Cardiac fibroblast (primary cell): ENCODE measurements at regions not wholly inside any gene's neighbourhood (a gene's known extent, or its start where the extent isn't known, plus 50 kb on each side); places are given as distances from the start of the nearest gene placed in this dataset.

Experiments used
- DNase-seq, 2 donors: peaks; one replicate each; pipeline versions ENCODE4 v3.0.0 to v3.0.0-alpha.2; 2010; ENCODE audit warnings: low read depth in 2 of 2
- H3K4me3 ChIP-seq, 2 donors: replicated peaks in 1 of 2; 1 replicate in 1 of 2; 2 replicates in 1 of 2; pipeline ENCODE4 v1.5.1; 2011; ENCODE audit warnings: low read depth in 2 of 2, low read length in 2 of 2, mild to moderate bottlenecking in 2 of 2, moderate library complexity in 1 of 2
- TF ChIP-seq, protein P1 (sequence below): IDR thresholded peaks from one replicate; pipeline ENCODE4 v1.5.1; 2011; ENCODE audit warnings: low read depth, mild to moderate bottlenecking, low read length, inconsistent platforms

DNA sequence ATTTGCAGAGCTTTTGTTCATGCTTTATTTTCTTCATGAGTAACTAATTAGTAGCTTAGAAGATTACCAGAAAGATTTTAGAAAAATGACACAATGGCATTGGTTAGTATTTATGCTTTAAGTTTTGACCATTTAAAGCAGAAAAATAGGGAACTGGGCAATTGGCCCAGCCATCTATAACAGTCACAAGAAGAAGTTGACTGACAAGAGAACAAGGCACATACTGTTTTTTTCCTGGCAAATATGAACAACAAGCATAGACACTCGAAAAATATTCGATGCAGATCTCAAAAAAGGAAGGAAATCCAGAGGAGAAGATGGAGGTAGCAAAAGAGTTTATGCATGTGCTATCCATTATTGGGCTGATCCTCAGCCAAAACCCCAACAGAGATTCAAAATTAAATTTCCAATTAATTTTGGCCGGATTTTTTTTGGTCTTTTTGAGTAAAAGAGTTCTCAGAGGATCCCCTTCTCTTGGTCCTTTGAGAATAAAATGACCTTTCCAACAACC, 200.8 kb upstream of the SLC35G4 start:
- TF ChIP-seq, protein P1, sequence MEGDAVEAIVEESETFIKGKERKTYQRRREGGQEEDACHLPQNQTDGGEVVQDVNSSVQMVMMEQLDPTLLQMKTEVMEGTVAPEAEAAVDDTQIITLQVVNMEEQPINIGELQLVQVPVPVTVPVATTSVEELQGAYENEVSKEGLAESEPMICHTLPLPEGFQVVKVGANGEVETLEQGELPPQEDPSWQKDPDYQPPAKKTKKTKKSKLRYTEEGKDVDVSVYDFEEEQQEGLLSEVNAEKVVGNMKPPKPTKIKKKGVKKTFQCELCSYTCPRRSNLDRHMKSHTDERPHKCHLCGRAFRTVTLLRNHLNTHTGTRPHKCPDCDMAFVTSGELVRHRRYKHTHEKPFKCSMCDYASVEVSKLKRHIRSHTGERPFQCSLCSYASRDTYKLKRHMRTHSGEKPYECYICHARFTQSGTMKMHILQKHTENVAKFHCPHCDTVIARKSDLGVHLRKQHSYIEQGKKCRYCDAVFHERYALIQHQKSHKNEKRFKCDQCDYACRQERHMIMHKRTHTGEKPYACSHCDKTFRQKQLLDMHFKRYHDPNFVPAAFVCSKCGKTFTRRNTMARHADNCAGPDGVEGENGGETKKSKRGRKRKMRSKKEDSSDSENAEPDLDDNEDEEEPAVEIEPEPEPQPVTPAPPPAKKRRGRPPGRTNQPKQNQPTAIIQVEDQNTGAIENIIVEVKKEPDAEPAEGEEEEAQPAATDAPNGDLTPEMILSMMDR = no peak
- H3K4me3 ChIP-seq = no peak overlapping the region

DNA sequence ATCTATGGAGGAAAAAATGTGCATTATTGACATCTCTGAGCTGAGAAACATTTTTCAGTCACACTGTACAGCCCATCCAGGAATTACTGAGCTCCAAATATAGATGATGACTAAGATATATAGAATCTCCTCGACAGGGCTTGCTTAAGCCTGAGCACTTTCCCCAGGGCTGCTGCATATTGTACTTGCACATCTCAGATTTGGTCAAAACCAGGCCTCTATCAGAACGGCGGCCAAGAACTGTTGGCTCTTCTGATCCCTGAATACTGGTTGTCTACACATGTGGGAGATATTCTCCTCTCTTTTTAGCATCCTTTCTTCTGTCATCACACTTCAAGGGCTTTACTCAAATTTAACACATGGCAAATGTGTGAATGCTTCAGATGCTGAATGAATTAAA, 201.5 kb upstream of the SLC35G4 start:
- peak; percentile 17 to 50 for DNase-seq
- H3K4me3 ChIP-seq = no peak overlapping the region
- TF ChIP-seq, protein P1 = no peak

More for the DNA sequence above, 200.8 kb upstream of the SLC35G4 start:
- DNase-seq = no peak

DNA sequence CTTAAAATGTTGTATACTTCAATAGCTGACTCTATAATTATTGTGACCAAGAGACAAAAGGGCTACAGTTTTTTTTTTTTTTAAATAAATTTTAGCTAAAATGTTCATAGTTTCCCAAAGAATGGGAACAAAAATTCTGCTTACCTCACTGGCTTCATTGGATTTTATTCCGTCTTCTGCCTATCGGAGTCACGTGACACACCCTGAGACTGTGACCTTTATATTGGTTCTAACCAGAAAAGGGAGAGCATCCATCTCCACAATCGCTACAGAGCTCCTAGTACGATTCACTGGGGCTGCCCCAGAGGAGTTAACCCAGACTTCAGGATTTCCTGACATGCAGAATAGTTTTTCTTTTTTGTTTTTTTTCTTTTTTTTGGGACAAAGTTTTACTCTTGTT, 203.6 kb upstream of the SLC35G4 start:
- no peak overlapping the region for H3K4me3 ChIP-seq

DNA sequence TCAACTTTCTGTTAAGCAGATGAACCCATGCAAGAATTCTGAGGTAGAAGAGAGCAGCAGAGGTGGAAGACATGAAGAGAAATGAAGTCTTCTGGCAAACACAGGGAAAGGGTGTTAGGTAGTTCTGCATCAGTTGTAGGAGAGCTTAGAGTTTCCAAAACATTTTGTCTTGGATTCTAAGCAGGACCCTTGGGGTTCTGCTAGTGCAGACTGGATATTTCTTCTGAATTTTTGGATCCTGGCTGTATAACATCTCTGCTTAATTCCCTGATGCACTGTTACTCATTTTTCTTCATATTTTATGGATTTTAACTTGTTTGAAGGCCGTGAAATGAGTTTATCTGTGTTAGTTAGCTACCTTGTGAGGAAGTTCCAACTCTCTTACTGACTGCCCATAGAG, 208.7 kb upstream of the SLC35G4 start:
- H3K4me3 ChIP-seq = no peak overlapping the region
- TF ChIP-seq, protein P1 = no peak
- no peak for DNase-seq

More for the DNA sequence above, 203.6 kb upstream of the SLC35G4 start:
- TF ChIP-seq, protein P1 = no peak
- no peak for DNase-seq

DNA sequence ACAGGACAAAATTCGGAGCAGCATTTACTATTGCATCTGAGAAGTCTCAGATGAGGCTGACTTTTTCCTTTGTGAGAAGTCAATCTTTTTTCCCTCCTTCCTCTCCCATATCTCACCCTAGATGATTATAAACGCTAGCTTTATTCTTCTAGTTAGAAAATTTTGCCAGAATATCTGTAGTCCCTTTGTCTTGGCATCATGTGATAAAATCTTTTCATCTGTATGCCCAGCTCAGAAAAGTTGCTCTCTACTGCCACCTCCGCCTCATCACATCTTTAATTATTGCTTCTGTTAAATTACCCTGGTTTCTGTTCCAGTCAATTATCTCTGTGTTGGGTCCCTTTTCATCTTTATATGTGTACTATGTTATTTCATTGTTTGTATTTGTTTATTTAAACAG, 210.8 kb upstream of the SLC35G4 start:
- TF ChIP-seq, protein P1 = no peak
- peak in 1 of 2 donors; percentile 9 for DNase-seq

DNA sequence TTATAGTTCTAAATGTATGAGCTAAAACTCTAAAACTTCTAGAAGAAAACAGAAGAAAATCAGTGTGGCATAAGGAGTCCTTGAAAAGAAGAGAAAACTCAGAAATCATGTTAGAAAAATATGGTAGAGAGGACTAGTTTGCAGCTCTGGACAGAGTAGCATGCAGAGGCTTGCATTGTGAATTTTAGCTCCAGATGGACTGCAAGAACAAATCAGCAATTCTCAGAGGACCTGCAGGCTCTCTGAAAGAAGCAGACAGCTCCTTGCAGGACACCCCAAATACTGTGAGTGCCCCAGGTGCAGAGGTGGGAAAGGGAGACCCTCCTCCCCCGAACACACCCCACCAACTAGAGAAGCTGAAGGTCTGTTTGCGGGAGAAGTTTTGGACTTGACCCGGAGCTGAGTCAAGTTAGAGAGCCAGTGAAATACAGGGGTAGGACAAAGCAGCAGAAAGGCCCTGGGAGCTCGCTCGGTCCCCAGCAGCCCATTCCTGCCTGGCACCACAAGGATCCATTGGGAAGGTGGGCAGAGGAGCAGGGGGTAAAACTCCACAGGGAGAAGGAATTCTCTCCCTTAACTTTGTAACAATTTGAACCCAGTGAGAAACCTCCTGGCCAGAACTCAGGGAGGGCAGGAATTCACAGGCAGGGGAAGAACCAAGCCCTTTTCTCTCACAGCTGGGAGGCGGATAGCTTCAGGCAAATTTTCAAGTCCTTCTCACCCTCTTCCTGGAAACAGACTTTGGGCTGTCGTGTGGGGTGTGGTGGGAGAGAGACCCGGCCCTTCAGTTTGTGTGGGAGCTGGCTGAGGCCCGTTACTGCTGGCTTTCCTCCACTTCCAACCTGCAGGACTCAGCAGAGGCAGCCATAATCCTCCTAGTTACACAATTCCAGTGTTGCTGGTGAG, 216.2 kb upstream of the SLC35G4 start:
- peak in 1 of 2 donors; percentile 72 for DNase-seq
- no peak overlapping the region for H3K4me3 ChIP-seq
- TF ChIP-seq, protein P1 = no peak

More for the DNA sequence above, 210.8 kb upstream of the SLC35G4 start:
- no peak overlapping the region for H3K4me3 ChIP-seq
